ENCODE measurements at regions not wholly inside any gene's neighbourhood (a gene's known extent, or its start where the extent isn't known, plus 50 kb on each side); places are given as distances from the start of the nearest gene placed in this dataset.

DNA sequence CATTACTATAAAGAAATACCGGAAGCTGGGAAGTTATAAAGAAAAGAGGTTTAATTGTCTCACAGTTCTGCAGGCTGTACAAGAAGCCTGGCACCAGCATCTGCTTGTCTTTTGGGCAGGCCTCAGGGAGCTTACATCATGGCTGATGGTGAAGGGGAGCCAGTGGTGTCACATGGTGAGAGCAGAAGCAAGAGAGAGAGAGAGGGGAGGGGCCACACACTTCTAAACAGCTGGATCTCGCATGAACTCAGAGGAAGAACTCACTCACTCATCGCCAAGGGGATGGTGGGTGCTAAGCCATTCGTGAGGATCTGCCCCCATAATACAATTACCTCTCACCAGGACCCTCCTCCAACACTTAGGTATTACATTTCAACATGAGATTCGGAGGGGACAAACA lies 51.8 kb upstream of the ANKRD34C start:
- DNase-seq (no peak), ATAC-seq (no peak)
- Mint-ChIP-seq H3K4me1 (no peaks in the 10 kb centered on the region), H3K36me3 (ENCODE audit: low read depth) (no peaks in the 10 kb centered on the region), H3K9me3 (peaks cover 27% of the 10 kb centered on the region), H3K27ac (no peak overlapping the region), H3K27me3 (peaks cover 3% of the 10 kb centered on the region), H3K4me3 (no peak overlapping the region)

DNA sequence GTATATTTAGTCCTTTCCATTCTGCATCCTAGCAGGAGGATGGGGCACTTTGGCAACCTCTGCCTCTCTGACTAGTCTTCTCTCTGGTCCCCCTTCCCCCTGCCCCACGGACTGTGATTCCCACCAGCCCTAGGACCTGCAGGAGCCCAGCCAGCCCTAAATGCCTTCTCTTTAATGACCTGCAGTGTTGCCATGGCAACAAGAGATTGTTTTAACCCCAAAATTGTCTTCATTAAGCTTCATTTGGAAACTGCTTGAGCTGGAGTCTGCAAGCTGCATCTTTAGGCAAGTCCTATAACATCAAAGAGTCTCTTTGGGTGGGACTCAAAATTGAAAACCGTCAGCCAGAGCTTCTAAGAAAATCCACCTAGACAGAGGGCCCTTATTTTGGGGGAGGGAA lies 59.7 kb upstream of the ANKRD34C start:
- no peak for DNase-seq
- Mint-ChIP-seq H3K4me3 (no peak overlapping the region), H3K4me1 (no peaks in the 10 kb centered on the region), H3K9me3 (peaks cover under 1% of the 10 kb centered on the region), H3K27ac (no peak overlapping the region), H3K27me3 (peaks cover 19% of the 10 kb centered on the region), H3K36me3 (ENCODE audit: low read depth) (no peaks in the 10 kb centered on the region)
- ATAC-seq, result no peak

DNA sequence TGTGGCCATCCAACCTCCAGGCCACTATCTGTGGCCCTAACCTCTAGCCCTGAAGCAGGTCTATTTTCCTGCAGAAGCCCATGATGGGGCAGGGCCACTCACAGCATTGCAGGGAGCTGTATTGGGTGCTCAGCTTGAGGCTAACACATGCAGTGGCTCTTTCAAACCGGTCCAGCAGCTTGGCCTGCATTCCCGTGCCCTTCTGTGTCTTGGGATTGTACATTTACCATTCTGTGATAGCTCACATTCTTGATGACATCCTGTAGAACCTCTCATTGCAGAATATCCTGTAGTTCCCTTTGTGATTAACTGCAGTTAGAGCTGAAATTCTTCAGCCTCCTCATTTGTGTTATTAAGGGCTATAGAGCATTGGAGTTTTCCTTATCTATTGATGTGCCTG lies 60.8 kb upstream of the ANKRD34C start:
- DNase-seq (no peak), ATAC-seq (no peak)
- Mint-ChIP-seq H3K4me3 (no peak overlapping the region), H3K9me3 (peaks cover 7% of the 10 kb centered on the region), H3K4me1 (no peaks in the 10 kb centered on the region), H3K27ac (no peak overlapping the region), H3K36me3 (ENCODE audit: low read depth) (no peaks in the 10 kb centered on the region), H3K27me3 (peaks cover 23% of the 10 kb centered on the region)

DNA sequence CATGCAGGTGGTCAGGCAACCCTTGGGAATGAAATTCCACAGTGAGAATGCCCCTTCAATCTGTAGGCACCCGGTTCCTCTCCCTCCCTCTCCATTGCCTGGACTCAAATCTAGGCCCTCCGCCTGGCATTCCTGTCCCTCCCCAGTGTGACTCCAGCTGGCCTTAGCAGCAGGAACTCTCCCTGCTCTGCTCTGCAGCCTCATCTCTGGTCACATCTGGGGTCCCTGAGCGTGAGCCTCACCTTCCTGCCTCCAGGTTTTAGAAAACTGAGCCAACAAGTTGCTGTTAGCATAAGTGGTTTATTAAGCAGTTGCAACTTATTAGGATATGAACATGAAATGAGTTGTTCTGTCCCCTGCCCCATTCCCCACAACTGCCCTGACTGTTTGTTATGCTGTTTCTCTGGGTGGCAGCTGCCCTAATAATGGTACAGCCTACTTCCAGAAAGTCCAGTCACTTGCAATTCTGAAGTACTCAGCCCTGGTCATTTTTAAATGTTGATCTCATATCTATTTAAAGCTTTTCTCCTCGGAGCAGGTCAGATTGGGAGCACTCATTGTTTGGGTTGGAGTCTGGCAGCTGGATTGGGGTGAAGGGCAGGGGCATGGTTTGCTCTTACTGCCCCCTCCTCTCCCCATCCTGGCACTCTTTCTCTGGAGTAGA lies 63.0 kb upstream of the ANKRD34C start:
- no peaks in the 10 kb centered on the region for H3K36me3 Mint-ChIP-seq (ENCODE audit: low read depth)
- no peak for ATAC-seq

DNA sequence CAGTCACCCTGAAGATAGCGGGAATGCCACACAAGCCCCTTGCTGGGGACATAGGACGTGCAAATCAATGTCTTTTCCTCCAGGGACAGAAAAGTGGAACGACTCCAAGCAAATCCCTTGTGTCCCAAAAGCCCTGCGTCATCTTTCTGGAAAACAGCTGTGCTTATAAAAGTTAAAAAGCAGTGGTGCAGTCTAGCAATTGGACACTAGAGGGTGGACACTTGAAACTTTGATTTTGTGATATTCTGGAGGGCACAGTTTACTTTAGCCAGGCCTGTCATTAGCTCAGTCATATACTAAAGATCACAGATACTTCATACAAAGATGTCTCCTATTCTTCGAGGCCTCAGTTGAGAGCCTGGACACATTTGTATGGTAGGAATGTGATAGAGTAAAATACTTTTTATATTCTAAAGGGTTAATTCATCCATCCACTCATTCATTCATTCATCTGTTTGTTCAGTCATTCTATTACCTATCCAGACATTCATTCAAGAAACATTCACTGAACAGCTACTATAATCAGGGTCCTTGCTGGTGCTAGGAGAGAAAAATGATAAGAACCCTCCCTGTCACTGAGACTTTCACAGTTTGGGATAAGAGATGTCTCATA lies 63.8 kb upstream of the ANKRD34C start:
- Mint-ChIP-seq H3K9me3 (peaks cover 12% of the 10 kb centered on the region), H3K36me3 (ENCODE audit: low read depth) (no peaks in the 10 kb centered on the region), H3K27ac (no peak overlapping the region), H3K4me1 (no peaks in the 10 kb centered on the region), H3K4me3 (no peak overlapping the region), H3K27me3 (peaks cover 19% of the 10 kb centered on the region)
- DNase-seq (no peak), ATAC-seq (no peak)

More for the DNA sequence above, 63.0 kb upstream of the ANKRD34C start:
- H3K4me1 Mint-ChIP-seq, result no peaks in the 10 kb centered on the region
- H3K9me3 Mint-ChIP-seq, result peaks cover 12% of the 10 kb centered on the region
- no peak overlapping the region for H3K4me3 Mint-ChIP-seq
- H3K27me3 Mint-ChIP-seq, result peaks cover 18% of the 10 kb centered on the region
- DNase-seq, result no peak
- H3K27ac Mint-ChIP-seq, result no peak overlapping the region

DNA sequence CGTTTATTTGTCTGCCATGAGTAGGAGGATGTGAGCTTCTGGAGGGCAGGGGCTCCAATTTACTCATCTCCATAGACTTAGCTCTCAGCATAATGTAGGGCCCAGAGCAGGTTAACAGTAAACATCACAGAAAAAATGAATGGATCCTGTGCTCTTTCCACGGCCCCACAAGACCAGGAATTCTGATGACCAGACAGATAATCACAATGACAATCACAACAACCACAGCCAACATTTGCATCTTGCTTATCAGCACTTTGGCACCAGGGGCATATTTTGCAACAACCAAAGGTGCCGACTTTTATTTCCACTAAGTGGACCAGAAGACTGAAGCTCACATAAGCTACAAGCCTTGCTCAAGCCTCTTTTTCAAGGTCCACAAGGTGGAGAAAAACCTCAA lies 68.9 kb upstream of the ANKRD34C start:
- no peak overlapping the region for H3K27ac Mint-ChIP-seq
- no peak for DNase-seq

DNA sequence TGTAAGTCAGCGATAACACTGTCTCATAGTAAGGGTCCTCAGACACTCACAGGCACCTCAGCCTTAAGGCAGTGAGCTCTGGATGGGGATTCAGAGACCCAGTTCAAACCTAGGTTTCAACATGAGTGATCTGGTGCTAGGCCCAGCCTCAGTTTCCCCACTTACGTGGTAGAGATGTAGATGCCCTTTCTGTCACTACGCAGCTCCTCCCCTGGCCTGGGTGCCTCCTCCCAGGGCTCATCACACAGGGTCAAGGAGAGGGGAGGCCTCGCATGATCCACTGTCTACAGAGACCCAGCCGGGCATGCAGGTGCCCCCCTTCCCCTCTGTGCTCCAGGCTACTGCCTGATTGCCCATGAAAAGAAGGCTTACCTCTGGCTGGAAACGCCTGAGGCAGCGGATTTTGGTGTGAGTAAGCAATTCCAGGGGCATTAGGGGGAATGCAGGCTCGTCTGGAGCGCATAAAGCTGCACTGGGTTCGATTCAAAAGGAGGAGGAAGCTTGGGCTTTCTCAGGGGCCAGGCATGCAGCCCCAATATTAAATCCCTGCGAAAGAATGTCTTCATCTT lies 69.8 kb upstream of the ANKRD34C start:
- peaks cover 11% of the 10 kb centered on the region for H3K9me3 Mint-ChIP-seq
- no peak overlapping the region for H3K4me3 Mint-ChIP-seq
- no peaks in the 10 kb centered on the region for H3K4me1 Mint-ChIP-seq
- H3K36me3 Mint-ChIP-seq (ENCODE audit: low read depth), result no peaks in the 10 kb centered on the region
- no peak overlapping the region for H3K27ac Mint-ChIP-seq
- DNase-seq, result no peak
- peaks cover 29% of the 10 kb centered on the region for H3K27me3 Mint-ChIP-seq
- ATAC-seq, result no peak

More for the DNA sequence above, 68.9 kb upstream of the ANKRD34C start:
- peaks cover 12% of the 10 kb centered on the region for H3K9me3 Mint-ChIP-seq
- no peaks in the 10 kb centered on the region for H3K36me3 Mint-ChIP-seq (ENCODE audit: low read depth)
- peaks cover 30% of the 10 kb centered on the region for H3K27me3 Mint-ChIP-seq
- no peak for ATAC-seq
- H3K4me3 Mint-ChIP-seq, result no peak overlapping the region
- H3K4me1 Mint-ChIP-seq, result no peaks in the 10 kb centered on the region

DNA sequence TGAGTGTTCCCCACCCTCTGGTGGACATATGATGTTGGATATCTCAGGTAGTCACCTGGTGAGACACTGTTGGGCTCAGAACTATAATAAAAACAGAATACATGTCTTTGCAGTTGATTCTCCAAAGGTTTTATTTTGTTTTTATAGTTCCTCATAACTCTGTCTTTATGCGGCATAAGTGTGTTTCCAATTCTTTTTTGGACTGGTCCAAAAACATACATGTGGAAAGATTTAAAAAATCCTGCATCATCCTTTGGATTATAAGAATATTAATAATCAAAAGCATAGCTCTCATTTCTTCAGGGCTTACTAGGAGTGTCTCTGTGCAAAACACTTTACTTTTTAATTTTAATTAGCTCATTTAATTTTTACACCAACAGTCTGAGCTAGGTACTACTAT lies 71.0 kb upstream of the ANKRD34C start:
- ATAC-seq (no peak), DNase-seq (no peak)
- Mint-ChIP-seq H3K27ac (no peak overlapping the region), H3K27me3 (peaks cover 24% of the 10 kb centered on the region), H3K4me3 (no peak overlapping the region), H3K9me3 (peaks cover 3% of the 10 kb centered on the region), H3K36me3 (ENCODE audit: low read depth) (no peaks in the 10 kb centered on the region), H3K4me1 (no peaks in the 10 kb centered on the region)

DNA sequence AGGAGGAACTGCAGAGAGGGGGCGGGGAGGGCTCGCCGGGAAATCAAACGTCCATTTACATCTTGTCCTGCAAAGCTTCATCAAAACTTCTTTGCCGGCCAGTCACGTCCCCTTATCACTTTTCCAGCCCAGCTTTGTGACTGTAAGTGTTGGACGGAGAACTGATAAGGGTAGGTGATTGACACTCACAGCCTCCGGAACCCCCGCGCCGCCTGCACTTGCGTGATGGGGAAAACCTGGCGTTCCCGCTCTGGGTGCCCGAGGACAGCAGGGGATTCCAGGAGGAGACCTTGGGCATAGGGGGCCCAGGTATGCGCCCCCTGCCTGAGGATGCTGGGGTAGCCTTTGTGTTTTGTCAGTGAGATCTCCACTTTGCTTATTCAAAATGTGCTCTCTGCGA lies 72.8 kb upstream of the ANKRD34C start:
- DNase-seq, result no peak
- Mint-ChIP-seq H3K36me3 (ENCODE audit: low read depth) (no peaks in the 10 kb centered on the region), H3K27ac (no peak overlapping the region), H3K4me1 (no peaks in the 10 kb centered on the region), H3K27me3 (peaks cover 33% of the 10 kb centered on the region), H3K4me3 (no peak overlapping the region), H3K9me3 (no peaks in the 10 kb centered on the region)
- no peak for ATAC-seq

DNA sequence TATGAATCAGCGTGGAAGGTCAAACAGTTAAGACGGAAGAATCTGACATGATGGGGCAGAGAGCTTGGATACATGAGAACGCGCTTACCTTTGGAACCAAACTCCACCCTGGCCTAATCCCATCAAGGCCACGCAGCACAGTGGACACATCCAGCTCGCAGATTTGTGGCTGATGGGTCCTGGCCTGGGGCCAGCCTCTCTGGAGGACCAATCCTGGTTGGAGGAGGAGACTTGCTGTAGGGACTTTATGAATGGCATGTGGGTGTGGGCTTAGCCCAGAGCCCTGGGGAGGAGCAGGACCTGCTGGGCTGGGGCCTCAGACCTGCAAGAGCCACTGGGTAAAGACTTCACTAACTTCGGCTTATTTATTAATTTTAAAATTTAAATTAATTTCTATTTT lies 73.4 kb upstream of the ANKRD34C start:
- DNase-seq, result no peak
- H3K27me3 Mint-ChIP-seq, result peaks cover 31% of the 10 kb centered on the region
- H3K4me3 Mint-ChIP-seq, result no peak overlapping the region
- no peaks in the 10 kb centered on the region for H3K36me3 Mint-ChIP-seq (ENCODE audit: low read depth)
- H3K4me1 Mint-ChIP-seq, result no peaks in the 10 kb centered on the region
- no peak overlapping the region for H3K27ac Mint-ChIP-seq
- ATAC-seq, result no peak
- no peaks in the 10 kb centered on the region for H3K9me3 Mint-ChIP-seq

DNA sequence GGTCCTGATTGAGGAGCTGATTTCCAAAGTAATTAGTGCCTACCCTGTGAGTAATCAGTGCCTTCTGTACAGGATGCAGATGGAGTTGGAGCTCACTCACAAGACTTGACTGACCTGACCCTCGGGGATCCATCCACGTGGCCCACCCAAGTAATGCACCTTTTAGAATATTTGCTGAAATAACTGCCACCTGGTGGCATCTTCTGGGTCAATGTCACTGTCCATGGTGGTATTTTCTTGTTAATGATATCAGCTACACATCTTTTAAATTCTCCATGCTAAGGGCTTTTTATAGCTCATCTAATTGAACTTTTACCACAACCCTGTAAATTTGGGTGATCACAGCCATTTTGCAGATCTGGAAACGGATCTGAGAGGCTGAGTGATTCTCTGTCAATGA lies 74.3 kb upstream of the ANKRD34C start:
- Mint-ChIP-seq H3K9me3 (no peaks in the 10 kb centered on the region), H3K4me3 (no peak overlapping the region), H3K36me3 (ENCODE audit: low read depth) (no peaks in the 10 kb centered on the region), H3K4me1 (no peaks in the 10 kb centered on the region), H3K27me3 (peaks cover 27% of the 10 kb centered on the region), H3K27ac (no peak overlapping the region)
- no peak for ATAC-seq
- DNase-seq, result no peak

DNA sequence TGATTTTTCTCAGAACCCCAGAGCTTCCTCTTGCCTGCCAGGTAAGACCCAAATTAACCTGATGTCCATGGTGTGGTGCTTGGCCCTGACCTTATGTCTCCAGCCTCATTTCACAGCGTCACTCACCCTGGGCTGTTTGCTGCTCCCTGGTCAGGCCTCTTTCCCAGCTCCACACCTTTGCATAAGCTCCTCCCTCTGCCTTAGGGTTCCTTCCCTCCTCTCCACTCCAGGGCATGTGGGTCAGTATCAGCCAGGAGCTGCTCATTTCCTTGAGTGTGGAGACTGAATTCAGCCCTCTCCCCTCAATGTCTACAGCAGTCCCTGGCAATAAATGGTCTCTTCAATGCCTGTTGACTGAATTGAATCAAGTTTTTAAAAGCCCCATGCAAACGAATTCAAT lies 75.6 kb upstream of the ANKRD34C start:
- Mint-ChIP-seq H3K4me1 (no peaks in the 10 kb centered on the region), H3K36me3 (ENCODE audit: low read depth) (no peaks in the 10 kb centered on the region), H3K27me3 (peaks cover 24% of the 10 kb centered on the region), H3K4me3 (no peak overlapping the region), H3K27ac (no peak overlapping the region), H3K9me3 (no peaks in the 10 kb centered on the region)
- ATAC-seq (no peak), DNase-seq (no peak)

DNA sequence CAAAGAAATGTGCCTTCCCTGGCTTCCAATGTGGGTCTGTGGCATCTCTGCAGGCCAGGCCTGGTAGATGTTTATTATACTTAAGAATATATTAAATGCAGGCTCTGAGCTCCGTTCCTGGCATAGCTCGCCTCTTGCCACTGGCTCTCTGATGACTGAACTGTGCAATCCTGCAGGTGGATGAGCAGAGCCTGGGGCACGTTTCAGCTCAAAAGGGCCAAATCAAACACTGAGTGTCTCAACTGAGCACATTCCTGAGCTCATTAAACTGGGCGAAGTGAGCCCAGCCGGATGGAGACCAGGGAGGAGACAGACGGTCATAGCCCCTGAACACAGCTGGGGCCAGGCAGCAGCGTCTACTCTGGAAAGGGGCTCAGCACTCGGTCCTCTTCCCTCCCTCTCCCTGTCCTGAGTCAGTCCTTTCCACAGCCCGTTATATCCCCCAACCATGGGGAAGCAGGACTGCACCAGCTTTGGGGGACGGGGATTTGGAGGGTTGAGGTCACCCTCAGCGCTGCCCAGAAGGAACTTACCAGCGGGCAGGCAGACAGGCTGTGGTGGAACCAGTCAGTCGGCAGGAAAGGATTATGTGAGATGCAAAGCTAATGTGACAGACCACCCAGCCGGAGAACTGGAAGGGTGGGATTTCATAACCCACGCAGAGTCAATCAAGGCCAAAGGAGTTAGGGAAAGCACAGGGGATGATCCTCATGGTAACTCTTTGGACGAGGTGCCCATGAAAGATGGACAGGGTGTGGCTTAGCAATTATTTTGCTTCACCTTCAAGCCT lies 77.4 kb upstream of the ANKRD34C start:
- Mint-ChIP-seq H3K27me3 (peaks cover 24% of the 10 kb centered on the region), H3K27ac (no peak overlapping the region), H3K36me3 (ENCODE audit: low read depth) (no peaks in the 10 kb centered on the region), H3K9me3 (no peaks in the 10 kb centered on the region), H3K4me3 (no peak overlapping the region), H3K4me1 (no peaks in the 10 kb centered on the region)
- no peak for ATAC-seq
- no peak for DNase-seq

DNA sequence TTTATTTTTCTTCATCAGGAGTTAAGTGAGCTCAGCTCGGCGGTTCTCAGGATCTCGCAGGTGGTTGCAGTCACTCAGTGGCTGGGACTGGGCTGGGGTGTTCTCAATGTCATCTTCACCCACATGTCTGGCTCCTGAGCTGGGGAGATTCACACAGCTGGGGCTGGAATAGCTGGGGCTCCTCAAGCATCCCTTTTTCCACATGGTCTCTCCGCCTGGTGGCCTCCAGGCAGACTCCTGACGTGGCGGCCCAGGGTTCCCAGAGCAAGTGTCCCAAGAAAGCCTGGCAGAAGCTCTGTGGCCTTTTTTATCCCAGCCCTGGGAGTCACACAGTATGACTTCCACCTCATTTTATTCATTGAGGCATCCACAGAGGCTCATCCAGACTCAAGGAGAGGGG lies 84.1 kb upstream of the ANKRD34C start:
- peaks cover 13% of the 10 kb centered on the region for H3K27me3 Mint-ChIP-seq
- DNase-seq, result no peak
- ATAC-seq, result no peak
- no peak overlapping the region for H3K4me3 Mint-ChIP-seq
- H3K36me3 Mint-ChIP-seq (ENCODE audit: low read depth), result no peaks in the 10 kb centered on the region
- H3K4me1 Mint-ChIP-seq, result no peaks in the 10 kb centered on the region
- H3K27ac Mint-ChIP-seq, result no peak overlapping the region
- no peaks in the 10 kb centered on the region for H3K9me3 Mint-ChIP-seq

DNA sequence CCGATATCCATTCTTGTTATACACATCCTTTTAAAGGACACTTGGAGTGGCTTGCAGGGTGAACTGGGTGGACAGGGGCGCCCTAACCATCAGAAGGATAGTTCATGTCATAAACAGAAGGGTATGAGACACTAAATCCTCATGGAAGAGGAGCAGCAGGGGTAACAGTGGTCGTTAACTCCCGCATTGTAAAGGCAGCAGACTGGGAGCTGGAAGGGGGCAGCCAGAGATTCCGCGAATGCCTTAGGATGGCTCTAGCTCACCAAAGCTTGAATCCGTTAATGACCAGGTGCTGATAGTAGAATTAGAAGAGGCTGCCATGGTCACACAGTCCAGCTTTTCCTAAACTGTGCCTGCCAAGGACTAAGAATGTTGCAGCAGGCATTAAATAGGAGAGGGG lies 85.2 kb upstream of the ANKRD34C start:
- ATAC-seq (no peak), DNase-seq (no peak)
- Mint-ChIP-seq H3K4me1 (no peaks in the 10 kb centered on the region), H3K36me3 (ENCODE audit: low read depth) (no peaks in the 10 kb centered on the region), H3K4me3 (no peak overlapping the region), H3K27ac (no peak overlapping the region), H3K27me3 (peaks cover 13% of the 10 kb centered on the region), H3K9me3 (no peaks in the 10 kb centered on the region)
